GM19043 (cell line): ENCODE measurements at regions not wholly inside any gene's neighbourhood (a gene's known extent, or its start where the extent isn't known, plus 50 kb on each side); places are given as distances from the start of the nearest gene placed in this dataset.

Source experiments
- ATAC-seq: cut with Tn5 transposase; IDR thresholded peaks from one replicate; pipeline ENCODE4 v1.9.1; 2021; ENCODE audit warnings: low read depth; ENCODE audit not compliant: unreplicated experiment

DNA sequence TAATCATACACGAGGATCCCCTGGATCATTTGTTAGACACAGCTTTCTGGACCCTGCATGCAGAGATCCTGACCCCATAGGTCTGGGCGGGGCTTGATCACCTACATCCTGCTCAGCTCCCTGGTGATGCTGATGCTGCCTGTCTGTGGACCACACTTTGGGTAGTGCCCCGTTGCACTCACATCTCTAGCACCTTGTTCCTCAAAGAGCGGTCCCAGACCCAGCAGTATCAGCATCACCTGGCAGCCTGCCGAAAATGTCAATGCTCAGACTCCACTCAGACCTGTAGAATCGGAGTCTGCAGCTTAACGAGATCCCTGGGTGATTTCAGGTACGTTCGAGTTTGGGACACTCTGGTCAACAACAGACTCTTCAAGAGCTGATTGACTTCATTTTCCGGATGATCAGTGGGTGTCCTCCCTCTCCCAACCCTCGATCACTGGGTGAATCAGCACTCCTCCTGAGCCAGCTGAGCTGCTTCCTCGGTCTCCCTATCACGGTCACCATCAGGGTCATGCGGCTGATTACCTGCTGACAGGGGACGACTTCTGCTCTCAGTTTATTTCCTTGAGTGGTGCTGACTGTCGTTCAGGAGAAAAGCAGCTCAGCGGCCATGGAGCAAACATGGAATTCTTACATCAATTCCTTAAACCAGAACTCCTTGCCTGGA lies 150.6 kb upstream of the RAB12 start:
- ATAC-seq, result no peak

DNA sequence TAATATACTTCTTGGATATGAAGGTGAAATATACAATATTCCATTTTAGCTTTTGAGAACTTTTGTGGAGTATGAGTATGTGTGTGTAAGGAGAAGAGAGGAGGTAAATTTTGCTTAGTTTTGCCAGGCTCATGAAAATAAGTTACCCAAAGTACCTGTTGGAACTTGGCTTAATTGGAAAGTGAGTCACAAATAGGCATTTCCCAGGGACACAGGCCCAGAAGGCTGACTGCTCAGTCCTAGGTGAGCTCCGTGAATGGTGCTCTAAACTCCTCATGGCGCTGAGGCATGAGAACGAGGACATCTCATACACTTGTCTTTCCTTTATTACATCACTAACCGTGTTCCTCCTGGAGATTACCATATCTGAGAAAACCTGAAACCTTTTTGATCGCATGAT lies 148.5 kb upstream of the RAB12 start:
- no peak for ATAC-seq

DNA sequence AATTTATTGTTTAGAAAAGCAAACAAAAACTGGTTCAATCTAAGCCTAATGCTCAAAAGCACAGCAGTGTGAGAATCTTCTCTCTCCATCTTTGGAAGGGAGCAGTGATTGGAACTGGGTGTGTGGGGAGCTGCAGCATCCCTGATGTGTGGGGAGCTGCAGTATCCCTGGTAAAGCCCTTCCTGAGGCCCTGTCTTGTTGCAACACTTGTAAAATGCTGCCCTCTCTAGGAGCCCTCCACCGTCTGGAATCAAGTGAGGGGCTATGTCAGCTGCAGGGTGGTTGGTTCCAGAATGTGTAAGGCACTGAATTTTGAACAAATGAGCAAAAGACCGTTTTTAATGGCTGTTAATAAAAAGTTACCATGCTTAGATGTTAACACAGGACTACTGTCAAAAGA lies 147.7 kb upstream of the RAB12 start:
- no peak for ATAC-seq

DNA sequence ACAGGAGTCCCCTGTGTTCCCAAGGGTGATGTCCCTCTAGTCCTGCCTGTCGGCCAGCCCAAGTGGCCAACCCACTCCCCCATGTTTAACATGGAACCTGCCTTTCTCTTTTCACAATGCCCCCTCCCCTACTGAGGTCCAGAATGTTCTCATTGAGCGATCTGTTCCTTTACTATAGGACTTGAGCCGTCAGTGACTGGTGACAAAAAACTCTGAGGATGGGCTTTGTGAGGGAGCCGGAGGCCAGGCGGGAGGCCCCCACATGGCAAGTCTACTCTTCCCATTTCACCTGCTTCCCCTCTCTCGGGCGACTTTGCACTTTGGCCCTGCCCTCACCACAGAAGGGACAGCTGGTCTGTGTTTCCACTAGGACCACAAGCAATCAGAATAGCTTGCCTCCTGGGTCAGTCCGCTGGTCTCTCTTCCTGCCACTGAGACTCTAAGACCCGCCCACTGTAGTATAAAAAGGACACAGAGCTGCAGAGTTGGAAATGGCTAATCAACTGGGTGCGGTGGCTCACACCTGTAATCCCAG lies 146.5 kb upstream of the RAB12 start:
- no peak for ATAC-seq

DNA sequence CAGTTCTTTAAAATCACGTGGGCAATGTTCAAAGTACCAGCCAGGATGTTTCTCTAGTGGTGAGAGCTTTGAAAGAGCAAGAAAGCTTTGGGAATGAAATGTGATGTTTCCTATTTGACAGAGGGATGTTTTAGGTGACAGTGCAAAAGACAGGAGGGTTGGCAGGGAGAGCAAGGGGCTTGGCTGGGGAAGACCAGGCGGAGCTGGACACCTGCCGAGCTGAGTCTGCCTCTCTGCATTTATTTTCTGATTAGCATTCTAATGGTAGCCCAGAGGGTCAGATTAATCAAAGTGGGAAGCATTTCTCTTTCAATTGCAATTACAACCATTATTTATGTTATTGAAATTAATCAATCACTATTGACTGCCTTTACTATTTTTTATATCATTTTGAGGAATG lies 145.4 kb upstream of the RAB12 start:
- no peak for ATAC-seq

DNA sequence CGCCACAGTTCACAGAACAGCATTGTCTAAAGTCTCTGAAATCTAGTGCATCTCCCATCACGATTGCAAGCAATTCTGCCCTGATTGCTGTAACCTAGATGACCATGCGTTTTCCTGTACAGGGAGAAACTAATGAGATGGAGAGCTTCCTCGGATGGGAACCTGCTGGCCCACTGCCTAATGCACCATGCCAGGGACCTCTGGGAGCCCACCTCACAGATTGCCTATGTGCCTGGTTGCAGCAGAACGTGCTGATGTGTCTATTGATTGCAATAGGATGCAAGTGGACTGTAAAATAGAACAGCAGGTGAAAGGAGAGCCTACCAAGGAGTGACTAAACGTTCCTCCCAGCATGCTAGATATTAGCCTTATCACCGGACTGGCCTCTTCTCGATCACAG lies 141.0 kb upstream of the RAB12 start:
- ATAC-seq, result no peak

DNA sequence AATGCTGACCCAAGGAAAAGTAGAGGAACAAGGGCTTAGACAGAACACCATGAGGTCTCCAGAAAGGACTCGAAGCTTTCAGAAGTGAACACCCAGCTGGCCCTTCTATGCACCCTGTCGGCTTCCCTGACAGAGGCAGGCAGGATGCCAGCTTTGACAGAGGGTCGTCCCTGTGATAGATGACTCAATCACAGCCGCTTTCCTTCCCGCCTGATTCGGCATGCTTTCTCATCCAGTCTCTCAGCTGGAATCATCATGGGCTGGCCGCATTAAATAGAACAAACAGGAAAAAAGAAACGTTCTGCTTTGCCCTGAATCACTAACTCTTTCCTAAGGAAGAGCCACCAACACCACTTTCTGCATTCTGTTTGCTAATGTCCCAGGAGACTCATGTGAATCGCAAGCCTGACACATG lies 140.3 kb upstream of the RAB12 start:
- ATAC-seq, result no peak

DNA sequence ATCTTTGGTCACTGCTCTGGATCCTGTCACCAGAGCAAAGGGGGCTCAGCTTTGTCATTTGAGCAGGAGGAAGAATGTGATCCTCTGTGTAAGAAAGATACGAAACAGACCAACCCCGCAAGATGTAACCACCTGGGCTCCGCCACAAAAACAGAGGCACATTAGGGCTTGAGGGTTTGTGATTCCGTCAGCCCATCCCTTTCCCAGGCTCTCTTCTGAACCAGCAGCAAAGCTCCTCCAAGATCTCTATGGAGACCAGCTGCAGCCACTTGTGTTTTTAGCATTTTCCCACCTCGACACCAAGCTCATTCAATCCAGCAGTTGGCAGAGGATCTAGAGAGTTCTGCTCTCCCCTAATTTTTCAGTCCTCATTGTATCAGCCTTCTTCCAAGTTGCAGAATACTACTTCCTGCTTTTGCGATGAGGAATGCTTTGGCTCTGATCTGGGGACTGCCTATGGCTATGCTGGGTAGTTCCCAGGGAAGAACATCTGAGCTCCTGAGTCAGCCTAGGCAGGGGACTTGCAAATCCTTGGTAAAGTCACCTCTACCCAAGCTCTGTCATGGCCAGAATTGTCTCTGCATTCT lies 139.6 kb upstream of the RAB12 start:
- no peak for ATAC-seq

DNA sequence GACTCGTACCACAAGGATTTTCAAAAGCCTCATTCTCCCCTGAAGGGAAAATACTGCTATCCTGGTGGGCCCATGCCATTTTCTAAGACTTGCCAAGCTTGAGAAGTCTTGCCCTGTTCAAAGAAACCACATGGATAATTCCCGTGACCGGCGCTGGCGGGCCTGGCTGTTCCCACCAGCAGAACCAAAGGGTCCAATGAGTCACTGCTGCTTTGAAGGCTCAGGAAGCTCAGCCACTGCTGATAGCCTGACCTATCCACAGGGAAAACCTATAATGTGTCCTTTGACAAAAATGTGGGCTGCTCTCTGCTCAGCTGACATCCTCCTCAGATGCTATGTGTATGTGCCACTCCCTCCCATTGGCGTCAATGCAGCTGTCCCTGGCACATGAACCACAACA lies 137.9 kb upstream of the RAB12 start:
- ATAC-seq, result no peak

DNA sequence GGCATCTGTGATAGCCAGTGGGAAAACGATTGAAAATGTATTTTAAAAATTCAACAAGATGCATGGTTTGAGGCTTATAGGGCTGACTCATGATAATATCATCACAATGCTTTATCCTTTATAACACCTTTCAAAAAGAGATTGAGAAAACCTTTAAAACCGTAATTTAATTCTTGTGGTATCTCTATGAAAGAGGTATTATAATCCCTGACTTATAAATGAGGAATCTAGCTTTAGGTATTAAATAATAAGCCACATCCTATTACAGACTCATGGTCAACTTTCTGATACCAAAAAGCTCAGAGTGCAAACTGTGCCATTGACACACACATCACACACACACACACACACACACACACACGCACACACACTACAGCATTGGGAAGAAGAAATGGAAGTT lies 134.6 kb upstream of the RAB12 start:
- no peak for ATAC-seq

DNA sequence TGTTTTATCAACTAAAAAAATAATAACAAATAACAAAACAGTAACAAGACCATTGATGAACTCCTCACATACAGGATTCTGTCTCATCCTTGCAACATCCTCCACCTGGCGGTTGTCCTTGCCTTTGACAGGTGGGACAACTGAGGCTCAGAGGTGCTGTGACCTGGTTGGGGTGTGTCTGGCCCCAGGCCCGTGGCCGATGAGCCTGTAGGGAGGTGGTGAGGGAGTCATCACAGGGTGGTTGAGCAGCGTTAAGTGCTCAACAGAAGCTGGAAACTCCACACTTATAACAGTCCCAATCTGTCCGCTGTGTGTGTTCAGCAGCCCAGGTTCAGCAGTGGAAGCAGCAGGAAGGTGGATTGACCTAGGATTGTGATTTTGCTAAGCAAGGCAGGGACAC lies 131.6 kb upstream of the RAB12 start:
- ATAC-seq, result no peak

DNA sequence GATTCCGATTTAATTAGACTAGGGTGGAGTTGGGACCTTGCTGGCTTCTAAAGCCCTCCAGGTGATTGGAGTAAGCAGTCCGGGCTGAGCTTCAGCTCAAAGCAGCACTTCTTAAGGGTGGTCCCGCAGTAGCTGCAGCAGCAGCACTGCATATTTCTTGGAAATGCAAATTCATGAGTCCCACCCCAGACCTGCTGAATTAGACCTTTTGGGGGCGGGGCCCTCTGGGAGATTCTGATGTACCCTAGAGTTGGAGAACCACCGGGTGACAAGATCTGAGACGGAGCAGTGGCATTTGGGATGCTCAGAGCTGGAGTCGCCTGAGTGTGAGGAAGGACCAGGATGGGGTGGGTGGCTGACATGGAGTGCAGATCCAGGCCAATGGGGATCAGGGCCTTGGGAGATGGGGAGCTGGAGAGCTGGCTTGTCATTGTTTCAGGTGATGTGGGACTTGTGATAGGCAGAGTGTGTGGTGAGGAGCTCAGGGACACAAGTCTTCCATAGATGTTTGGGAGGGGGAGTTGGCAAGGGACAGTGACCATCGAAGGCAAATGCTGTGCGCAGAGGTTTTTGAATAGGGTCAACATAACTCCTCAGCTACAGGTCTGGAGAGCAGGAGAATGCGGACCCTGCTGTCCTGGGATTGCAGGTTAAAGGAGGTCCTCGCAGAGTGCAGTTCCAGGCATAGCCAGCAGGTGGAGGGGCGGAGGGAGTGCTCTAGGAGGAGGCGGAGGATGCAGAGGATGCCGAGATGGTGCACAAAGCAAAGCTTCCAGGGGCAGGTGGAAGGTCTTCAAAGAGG lies 130.9 kb upstream of the RAB12 start:
- peak; percentile 69 for ATAC-seq

DNA sequence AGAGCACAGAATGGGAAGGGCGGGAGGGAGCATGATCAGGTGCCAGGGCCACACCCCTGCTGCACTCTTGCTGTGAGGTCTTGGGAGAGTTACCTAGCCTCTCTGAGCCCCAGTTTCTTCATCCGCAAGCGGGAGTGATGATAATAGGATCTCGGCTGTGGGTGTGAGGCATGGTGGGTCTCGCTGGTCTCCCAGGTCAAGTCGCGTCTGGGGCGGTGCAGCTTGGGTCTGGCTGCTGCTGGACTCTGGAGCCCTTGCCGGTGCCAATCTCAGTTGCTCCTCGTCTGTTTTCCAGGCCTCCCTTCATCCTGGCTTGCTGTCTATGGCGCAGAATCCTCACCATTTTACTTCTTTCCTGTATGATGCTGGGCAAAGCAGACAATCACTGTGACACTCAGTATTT lies 130.3 kb upstream of the RAB12 start:
- ATAC-seq, result no peak

DNA sequence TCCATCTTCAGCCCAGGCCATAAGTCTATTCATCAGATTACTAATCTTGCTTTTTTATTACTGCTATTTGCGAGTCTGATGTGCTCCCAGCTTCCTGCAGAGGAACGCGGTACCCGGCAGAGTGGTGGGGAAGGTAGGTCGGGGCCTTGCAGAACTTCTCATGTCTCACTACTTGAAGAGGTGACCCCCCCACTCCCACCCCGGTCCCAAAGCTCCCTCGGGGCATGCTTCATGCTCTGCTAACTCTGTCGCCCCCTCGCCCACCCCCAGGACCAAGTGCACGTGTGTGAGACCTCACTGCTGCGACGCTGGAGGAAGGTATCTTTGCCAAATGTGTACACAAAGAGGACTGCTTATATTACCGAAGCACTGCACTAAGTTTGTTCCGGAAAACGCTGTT lies 129.4 kb upstream of the RAB12 start:
- ATAC-seq, result no peak

DNA sequence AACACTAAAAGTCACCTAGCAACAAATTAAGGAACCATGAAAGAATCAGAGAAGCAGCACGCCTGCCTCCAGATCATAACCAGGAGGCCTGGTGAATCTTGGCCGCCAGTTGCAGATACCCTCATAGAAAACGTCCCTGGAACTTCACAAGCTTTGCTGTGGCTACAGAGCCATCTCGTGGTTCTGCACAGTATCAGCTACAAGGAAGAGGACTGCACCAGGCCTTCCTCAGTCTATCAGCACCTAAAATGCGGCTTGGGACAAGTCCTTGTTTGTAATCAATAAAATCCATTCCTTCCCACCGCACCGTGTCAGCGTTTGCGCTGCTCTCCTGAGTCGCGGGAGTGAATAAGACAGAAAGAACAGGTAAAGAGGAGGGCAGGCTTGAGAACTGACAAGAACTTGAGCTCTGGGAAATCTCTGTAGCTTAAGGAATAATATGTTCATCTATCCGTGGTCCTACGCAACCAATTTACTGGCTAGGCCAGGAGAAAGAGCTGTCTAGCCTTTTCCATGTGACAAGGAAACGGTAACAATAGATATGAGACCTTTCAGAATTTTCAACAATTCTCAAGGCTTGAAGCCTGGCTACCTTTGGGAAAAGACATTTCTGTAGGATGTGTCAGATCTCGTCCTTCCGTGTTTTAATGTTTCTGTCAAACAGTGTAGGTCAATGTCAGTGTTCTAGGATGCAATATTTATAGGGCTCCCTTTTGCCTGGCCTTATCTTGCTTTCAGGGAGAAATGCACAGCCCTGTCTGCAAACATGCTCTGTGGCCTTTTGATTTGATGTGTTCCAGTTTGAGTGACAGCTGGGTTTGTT lies 128.5 kb upstream of the RAB12 start:
- no peak for ATAC-seq

DNA sequence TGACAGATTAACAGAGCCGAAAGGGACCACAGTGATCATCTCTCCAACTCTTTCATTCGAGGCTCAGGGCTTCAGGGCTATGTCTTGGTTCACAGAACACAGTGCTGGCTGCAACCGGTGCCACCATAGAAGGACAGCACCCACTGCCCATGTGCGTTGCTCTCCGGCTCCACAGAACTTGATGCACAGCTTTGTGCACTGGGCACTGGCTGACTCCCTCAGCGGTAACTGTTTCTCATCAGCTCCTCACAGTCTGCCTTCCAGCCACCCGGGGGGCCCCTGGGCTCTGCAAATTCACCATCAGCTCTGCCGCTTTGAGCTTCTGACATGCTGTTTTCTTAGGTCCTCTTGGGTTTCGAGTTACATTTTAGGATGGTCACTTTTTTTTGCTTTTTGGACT lies 124.3 kb upstream of the RAB12 start:
- no peak for ATAC-seq

DNA sequence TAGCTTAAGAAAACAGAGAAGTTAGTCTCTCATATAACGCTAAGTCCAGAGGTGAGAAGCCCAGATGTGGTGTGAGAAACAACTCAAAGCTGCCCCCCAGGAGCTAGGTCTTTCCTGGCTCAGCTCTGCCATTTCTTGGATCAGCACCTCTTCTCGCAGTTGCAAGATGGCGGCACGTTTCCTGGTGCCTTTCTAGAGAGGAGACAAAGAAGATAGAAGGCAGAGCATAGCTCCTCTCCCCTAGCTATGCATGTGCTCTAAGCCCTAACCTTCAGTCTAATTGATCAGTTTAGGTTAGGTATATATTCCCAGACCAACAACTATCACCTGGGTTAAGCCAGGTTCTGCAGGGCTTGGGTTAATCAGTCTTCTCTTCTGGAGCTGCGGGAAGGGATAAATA lies 119.5 kb upstream of the RAB12 start:
- no peak for ATAC-seq

DNA sequence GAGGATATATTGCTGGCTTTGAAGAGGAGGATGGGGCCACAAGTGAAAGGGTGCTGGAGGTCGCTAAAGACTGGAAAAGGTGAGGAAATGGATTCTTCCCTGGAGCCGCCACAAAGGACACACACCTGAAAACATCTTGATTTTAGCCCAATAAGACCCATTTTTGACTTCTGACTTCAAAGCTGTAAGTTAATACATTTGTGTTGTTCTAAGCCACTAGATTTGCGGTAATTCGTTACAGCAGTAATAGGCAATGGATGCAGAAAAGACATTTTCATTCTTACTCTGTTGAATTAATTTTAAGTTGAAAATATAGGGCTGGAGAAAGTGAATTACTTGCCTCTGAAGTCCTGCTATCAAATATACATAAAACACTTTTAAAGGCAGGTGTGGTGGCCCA lies 117.7 kb upstream of the RAB12 start:
- no peak for ATAC-seq

DNA sequence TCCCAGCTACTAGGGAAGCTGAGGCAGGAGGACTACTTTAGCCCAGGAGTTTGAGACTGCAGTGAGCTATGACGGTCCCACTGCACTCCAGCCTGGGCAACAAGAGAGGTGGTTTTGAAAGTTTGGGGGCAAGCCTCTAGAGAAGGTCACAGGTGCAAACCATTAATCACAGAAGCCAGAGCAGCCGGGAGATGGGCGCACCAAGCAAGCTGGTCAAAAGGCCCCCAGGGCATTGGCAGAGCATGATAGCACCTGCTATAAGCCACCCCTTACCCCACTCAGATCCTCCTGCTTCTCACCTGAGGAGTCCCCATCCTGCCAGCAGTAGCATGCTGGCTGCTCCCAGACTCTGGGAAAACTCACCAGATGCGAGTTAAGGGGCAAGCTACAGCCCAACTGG lies 116.1 kb upstream of the RAB12 start:
- no peak for ATAC-seq

DNA sequence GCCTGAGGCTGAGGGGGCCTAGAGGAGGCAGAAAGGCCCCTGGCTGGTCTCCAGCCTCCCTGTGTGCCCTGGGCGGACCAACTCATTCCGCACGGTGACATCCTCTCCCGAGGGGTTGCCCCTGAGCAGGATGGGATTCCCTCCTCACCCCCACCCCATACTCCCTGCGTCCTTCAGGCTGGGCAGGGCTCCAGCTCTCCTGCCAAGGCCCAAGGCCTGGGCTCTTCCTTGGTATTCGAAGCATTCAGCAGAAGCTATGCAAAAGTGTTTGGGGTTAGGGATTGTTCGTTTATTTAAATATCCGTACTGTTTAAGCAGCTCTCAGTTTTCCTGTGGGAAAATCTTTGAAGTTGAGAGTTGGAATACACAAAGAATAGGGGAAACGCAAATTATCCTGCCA lies 113.1 kb upstream of the RAB12 start:
- ATAC-seq, result no peak

DNA sequence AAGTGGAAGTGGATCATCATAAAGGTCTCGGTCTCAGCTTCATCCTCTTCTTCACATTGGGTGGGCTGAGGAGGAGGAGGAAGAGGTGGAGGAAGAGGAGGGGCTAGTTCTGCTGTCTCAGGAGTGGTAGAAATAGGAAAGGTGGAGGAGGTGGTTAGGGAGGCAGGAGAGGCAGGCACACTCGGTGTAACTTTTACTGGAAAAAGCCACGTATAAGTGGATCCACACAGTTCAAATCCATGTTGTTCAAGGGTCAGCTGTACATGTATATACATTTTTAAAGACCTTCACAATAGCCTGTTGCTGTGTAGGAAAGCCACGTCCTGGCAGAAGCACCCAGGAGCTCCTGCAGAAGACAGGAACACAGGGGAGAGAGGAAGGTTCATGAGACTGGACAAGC lies 110.3 kb upstream of the RAB12 start:
- no peak for ATAC-seq
